Suprapubic skin (tissue), 3 donors: ENCODE measurements at regions not wholly inside any gene's neighbourhood (a gene's known extent, or its start where the extent isn't known, plus 50 kb on each side); places are given as distances from the start of the nearest gene placed in this dataset.

Source experiments
- EP300 ChIP-seq: sonication (generic); formaldehyde crosslinking; IDR thresholded peaks from one replicate; pipeline ENCODE4 v1.6.1; 2017; ENCODE audit warnings: antibody characterized with exemption
- POLR2A ChIP-seq, 2 donors: fragments of 450-650 bp; IDR thresholded peaks; one replicate each; pipeline ENCODE4 v1.6.1; 2017; ENCODE audit warnings: antibody characterized with exemption in 2 of 2, mild to moderate bottlenecking in 2 of 2, moderate library complexity in 2 of 2
- TF ChIP-seq, protein P1 (sequence below), 2 donors: fragments of 200-600 bp in 1 of 2; fragments of 450-650 bp in 1 of 2; sonication (generic) in 1 of 2; IDR thresholded peaks; one replicate each; pipeline ENCODE4 v1.5.1; 2016 to 2019; ENCODE audit warnings: antibody characterized with exemption in 2 of 2, mild to moderate bottlenecking in 1 of 2, moderate library complexity in 1 of 2

DNA sequence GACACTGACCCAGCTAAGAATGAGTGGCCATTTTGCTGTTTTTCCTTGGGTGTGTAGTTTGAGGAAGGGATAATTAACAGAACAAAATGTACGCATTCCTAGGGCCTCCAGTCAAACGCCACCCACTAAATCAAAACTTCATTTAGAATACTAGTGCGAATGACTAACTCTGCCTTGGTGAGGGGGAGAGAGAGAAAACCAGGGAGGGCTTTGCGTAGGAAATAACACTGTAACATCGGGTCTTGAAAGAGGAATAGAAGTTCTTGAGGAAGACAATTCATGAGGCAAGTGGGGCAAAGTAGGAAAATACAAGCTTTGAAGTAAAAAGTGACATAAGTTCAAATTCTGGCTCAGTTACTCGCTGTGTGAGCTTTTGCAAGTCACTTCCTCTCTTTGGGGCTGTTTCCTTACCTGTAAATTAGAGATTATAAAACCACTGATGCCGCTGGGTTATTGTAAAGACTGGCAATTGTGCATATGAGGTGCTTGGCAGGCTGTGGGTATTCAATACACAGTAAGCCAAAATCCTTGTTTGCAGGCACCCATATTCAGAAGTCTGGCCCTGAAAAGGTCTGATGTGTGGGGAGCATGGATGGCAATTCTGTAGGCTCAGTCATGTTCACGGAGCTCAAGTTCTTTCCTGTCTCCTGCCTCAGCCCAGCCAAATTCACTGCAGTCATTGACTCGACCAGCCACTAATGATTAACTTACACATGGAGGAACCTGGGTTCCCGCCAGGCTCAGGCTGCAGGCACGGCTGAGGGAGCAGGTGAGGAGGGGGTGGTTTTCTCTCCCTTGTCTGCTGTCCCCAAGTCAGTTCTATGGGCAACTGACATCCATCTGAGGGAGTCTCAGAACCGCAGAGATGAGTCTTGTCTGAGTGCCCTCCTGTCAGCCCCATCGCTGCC lies 140.3 kb upstream of the CSF3R start:
- TF ChIP-seq, protein P1, sequence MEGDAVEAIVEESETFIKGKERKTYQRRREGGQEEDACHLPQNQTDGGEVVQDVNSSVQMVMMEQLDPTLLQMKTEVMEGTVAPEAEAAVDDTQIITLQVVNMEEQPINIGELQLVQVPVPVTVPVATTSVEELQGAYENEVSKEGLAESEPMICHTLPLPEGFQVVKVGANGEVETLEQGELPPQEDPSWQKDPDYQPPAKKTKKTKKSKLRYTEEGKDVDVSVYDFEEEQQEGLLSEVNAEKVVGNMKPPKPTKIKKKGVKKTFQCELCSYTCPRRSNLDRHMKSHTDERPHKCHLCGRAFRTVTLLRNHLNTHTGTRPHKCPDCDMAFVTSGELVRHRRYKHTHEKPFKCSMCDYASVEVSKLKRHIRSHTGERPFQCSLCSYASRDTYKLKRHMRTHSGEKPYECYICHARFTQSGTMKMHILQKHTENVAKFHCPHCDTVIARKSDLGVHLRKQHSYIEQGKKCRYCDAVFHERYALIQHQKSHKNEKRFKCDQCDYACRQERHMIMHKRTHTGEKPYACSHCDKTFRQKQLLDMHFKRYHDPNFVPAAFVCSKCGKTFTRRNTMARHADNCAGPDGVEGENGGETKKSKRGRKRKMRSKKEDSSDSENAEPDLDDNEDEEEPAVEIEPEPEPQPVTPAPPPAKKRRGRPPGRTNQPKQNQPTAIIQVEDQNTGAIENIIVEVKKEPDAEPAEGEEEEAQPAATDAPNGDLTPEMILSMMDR (IDR thresholded peaks at IDR 0.05): no peak
- TF ChIP-seq EP300 (no peak), POLR2A (IDR thresholded peaks at IDR 0.05) (no peak)
